ENCODE measurements at regions not wholly inside any gene's neighbourhood (a gene's known extent, or its start where the extent isn't known, plus 50 kb on each side); places are given as distances from the start of the nearest gene placed in this dataset.

DNA sequence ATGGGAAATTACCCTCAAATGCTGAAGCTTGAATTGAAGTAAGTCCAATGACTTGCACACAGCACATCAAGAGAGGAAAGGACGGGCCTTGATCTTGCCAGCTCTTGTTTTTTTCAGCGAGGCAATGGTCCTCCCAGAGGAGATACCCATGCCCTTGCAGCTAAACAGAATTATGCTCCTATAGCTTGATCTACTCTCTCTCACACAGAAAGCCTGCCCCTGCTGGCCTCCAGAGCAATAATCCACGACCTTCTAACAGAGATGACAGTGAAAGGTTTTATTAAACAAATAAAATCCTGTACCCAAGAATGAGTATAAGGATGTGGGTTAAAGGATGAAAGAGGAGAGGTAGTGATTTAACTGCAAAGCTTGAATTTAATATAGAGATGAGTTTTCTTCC is 268.0 kb downstream of the ADRA2A start:
- TF ChIP-seq, protein P1, sequence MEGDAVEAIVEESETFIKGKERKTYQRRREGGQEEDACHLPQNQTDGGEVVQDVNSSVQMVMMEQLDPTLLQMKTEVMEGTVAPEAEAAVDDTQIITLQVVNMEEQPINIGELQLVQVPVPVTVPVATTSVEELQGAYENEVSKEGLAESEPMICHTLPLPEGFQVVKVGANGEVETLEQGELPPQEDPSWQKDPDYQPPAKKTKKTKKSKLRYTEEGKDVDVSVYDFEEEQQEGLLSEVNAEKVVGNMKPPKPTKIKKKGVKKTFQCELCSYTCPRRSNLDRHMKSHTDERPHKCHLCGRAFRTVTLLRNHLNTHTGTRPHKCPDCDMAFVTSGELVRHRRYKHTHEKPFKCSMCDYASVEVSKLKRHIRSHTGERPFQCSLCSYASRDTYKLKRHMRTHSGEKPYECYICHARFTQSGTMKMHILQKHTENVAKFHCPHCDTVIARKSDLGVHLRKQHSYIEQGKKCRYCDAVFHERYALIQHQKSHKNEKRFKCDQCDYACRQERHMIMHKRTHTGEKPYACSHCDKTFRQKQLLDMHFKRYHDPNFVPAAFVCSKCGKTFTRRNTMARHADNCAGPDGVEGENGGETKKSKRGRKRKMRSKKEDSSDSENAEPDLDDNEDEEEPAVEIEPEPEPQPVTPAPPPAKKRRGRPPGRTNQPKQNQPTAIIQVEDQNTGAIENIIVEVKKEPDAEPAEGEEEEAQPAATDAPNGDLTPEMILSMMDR (IDR thresholded peaks at IDR 0.05; ENCODE audit: low read depth, low read length, missing control alignments): no peak
- no peak overlapping the region for H3K4me3 ChIP-seq (replicated peaks; ENCODE audit: low read depth, low read length)

DNA sequence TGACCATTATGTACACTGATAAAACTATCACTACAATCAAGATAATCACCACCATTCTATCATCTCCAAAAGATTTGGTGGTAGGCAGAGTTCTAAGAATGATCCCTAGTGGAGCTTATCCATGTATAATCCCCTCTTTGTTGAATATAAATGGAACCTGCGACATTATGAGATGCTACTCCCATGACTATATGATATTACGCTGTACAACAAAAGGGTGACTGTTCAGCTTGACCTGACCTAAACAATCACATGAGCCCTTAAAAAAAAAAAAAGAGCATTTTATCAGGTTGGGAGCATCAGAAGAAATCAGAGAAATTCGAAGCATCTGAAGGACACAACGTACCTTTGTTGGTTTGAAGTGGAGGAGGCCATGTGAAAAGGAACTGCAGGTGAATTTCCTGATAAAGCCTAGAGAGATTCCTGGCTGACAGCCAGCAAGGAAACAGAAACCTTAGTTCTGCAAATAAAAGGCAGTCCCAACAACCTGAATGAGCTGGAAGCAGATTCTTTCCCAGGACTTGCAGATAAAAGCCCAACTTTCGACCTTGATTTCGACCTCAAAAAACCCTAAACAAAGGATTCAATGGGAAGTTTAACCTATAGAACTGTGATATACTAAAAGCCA is 270.7 kb downstream of the ADRA2A start:
- DNase-seq (ENCODE audit: extremely low read depth, low read depth): no peak
- TF ChIP-seq, protein P1 (IDR thresholded peaks at IDR 0.05; ENCODE audit: low read depth, low read length, missing control alignments): no peak
- H3K4me3 ChIP-seq (replicated peaks; ENCODE audit: low read depth, low read length): no peak overlapping the region

More for the DNA sequence above, 268.0 kb downstream of the ADRA2A start:
- DNase-seq (ENCODE audit: extremely low read depth, low read depth): no peak

DNA sequence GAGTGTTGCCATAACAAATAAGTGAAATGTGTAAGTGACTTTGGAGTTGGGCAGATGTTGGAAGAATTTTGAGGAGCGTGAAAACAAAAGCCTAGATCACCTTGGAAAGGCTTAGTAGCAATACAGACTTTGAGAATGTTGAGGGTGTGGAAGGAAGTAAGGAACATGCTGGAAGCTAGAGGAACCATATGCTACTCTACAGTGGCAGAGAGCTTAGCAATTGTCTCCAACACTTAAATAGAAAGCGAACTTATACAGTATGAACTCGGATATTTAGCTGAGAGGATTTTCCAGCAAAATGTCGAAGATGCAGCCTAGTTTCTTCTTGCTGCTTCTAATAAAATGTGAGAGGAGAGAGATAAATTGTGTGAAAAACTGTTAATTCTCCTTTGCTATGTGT is 271.2 kb downstream of the ADRA2A start:
- DNase-seq (ENCODE audit: extremely low read depth, low read depth): no peak
- no peak overlapping the region for H3K4me3 ChIP-seq (replicated peaks; ENCODE audit: low read depth, low read length)
- TF ChIP-seq, protein P1 (IDR thresholded peaks at IDR 0.05; ENCODE audit: low read depth, low read length, missing control alignments): no peak

DNA sequence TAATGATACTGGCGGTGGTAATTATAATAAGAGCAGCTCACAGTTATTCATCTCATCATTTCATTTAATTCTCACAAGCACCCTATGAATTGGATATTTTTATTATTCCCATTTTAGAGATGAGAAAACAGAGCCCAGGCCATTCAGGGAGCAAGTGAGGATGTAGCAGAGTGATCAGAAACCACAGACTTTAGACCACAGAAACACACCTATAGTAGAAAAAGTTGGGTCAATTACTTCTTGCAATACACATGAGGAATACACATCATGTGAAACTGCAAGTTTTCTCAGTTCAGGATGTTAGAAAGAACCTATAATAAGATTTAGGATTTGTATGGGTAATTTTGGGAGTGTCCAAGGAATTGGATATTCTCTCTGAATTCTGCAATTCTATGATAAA is 278.0 kb downstream of the ADRA2A start:
- TF ChIP-seq, protein P1 (IDR thresholded peaks at IDR 0.05; ENCODE audit: low read depth, low read length, missing control alignments): no peak
- DNase-seq (ENCODE audit: extremely low read depth, low read depth): no peak
- H3K4me3 ChIP-seq (replicated peaks; ENCODE audit: low read depth, low read length): no peak overlapping the region

DNA sequence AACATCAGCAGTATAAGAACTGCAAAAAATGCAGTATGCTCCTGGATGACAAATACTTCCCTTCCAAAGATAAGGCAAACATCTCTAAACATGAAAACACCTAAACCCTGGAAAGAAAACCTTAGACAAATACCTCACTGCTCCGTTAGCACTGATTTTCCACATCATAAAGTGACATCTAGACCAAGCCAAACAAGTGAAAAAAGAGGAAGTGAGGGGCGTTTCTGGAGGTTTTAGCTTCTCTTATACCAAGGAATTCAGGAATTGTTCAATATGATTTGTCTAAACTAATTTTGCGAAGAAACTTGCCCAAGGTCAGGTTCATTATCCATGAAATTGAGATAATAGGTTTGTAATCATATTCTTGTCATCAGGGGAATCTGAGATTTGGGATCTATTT is 279.7 kb downstream of the ADRA2A start:
- no peak for DNase-seq (ENCODE audit: extremely low read depth, low read depth)
- TF ChIP-seq, protein P1 (IDR thresholded peaks at IDR 0.05; ENCODE audit: low read depth, low read length, missing control alignments): no peak
- H3K4me3 ChIP-seq (replicated peaks; ENCODE audit: low read depth, low read length): no peak overlapping the region

DNA sequence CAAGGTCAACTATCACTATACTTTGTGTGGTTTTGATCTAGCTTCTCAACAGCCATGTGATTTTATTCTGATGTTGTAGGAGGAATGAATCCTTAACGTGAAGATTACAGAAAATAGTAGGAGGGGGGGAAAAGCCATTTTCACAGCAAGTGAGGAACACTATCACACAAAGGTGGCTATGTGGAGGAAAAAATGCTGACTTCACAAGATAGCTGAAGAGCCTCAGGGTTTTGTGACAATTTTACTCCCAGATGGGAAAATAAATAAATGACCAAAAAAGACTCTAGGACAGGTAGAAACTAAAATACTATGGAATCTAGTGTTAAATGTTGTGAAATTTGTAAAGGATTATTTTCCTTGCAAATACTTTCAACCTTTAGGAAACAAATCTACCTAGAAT is 281.0 kb downstream of the ADRA2A start:
- TF ChIP-seq, protein P1 (IDR thresholded peaks at IDR 0.05; ENCODE audit: low read depth, low read length, missing control alignments): no peak
- no peak for DNase-seq (ENCODE audit: extremely low read depth, low read depth)
- no peak overlapping the region for H3K4me3 ChIP-seq (replicated peaks; ENCODE audit: low read depth, low read length)
